Progenitor cell of endocrine pancreas (in vitro differentiated cells): ENCODE measurements at regions not wholly inside any gene's neighbourhood (a gene's known extent, or its start where the extent isn't known, plus 50 kb on each side); places are given as distances from the start of the nearest gene placed in this dataset.

Source experiments
- DNase-seq: peaks from one replicate; pipeline ENCODE4 v3.0.0; 2021; ENCODE audit warnings: low spot score; ENCODE audit not compliant: unreplicated experiment
- H3K27ac Mint-ChIP-seq: 2 replicates; pipeline ENCODE4 v1.8.0; 2021; ENCODE audit warnings: mild to moderate bottlenecking, moderate library complexity, mixed read lengths
- H3K27me3 Mint-ChIP-seq: 2 replicates; pipeline ENCODE4 v1.8.0; 2021; ENCODE audit warnings: mixed read lengths
- H3K36me3 Mint-ChIP-seq: 2 replicates; pipeline ENCODE4 v1.8.0; 2022; ENCODE audit warnings: mixed read lengths; ENCODE audit not compliant: insufficient read depth
- H3K4me1 Mint-ChIP-seq: 2 replicates; pipeline ENCODE4 v1.8.0; 2021; ENCODE audit warnings: low read depth, mixed read lengths
- H3K4me3 Mint-ChIP-seq: 2 replicates; pipeline ENCODE4 v1.8.0; 2021; ENCODE audit warnings: low read depth, mild to moderate bottlenecking, moderate library complexity, mixed read lengths
- H3K9me3 Mint-ChIP-seq: 2 replicates; pipeline ENCODE4 v1.8.0; 2021; ENCODE audit warnings: low read depth, mixed read lengths
- TF ChIP-seq, protein P1 (sequence below): fragments of 200-600 bp; sonication (generic); IDR thresholded peaks from one replicate; pipeline ENCODE4 v1.5.0; 2021; ENCODE audit warnings: antibody characterized with exemption, mild to moderate bottlenecking; ENCODE audit not compliant: unreplicated experiment

DNA sequence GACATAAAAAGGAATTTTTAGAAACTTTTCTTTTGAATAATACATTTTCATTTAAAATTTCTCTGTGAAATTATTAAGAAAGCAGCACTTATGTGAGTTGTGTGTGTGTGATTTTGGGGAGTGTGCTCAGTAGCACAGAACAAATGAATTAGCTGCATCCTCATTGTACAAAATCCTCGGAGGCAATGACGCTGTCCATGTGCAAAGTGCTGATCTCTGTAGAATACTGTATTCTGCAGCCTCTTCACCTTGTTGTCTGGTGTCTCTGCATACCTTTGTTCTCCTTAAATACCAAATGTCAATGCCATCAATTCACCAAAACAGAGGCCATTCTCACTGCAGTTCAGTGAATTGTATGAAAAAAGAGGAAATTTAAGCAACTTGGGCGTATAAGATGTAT lies 838.4 kb downstream of the QKI start:
- H3K27me3 Mint-ChIP-seq: peaks cover 3% of the 10 kb centered on the region
- no peak overlapping the region for H3K27ac Mint-ChIP-seq
- H3K9me3 Mint-ChIP-seq: no peaks in the 10 kb centered on the region
- H3K4me3 Mint-ChIP-seq: no peak overlapping the region
- H3K36me3 Mint-ChIP-seq: no peaks in the 10 kb centered on the region
- DNase-seq: no peak
- TF ChIP-seq, protein P1, sequence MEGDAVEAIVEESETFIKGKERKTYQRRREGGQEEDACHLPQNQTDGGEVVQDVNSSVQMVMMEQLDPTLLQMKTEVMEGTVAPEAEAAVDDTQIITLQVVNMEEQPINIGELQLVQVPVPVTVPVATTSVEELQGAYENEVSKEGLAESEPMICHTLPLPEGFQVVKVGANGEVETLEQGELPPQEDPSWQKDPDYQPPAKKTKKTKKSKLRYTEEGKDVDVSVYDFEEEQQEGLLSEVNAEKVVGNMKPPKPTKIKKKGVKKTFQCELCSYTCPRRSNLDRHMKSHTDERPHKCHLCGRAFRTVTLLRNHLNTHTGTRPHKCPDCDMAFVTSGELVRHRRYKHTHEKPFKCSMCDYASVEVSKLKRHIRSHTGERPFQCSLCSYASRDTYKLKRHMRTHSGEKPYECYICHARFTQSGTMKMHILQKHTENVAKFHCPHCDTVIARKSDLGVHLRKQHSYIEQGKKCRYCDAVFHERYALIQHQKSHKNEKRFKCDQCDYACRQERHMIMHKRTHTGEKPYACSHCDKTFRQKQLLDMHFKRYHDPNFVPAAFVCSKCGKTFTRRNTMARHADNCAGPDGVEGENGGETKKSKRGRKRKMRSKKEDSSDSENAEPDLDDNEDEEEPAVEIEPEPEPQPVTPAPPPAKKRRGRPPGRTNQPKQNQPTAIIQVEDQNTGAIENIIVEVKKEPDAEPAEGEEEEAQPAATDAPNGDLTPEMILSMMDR: no peak
- H3K4me1 Mint-ChIP-seq: no peaks in the 10 kb centered on the region

DNA sequence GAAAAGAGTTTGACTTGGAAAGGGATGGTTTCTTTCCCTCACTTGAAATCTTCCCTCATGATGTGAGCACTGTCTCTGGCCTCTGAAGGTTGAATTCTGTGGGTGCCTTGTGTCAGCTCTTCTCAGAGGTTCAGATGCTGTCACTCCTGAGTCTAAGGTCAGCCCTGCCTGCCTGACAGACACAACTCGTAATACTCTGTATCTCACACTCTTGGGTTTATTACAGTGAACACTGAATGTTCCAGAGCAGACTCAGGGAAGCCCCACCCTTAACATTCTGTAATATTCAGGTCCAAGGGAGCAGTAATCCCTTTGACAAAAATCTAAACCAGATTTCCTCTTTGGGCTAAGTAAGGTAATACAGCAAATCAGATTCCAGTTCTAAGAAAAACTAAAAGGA lies 837.8 kb downstream of the QKI start:
- no peaks in the 10 kb centered on the region for H3K4me1 Mint-ChIP-seq
- H3K36me3 Mint-ChIP-seq: no peaks in the 10 kb centered on the region
- H3K4me3 Mint-ChIP-seq: no peak overlapping the region
- no peak for DNase-seq
- TF ChIP-seq, protein P1: no peak
- H3K9me3 Mint-ChIP-seq: no peaks in the 10 kb centered on the region
- H3K27me3 Mint-ChIP-seq: peaks cover 3% of the 10 kb centered on the region
- H3K27ac Mint-ChIP-seq: no peak overlapping the region

DNA sequence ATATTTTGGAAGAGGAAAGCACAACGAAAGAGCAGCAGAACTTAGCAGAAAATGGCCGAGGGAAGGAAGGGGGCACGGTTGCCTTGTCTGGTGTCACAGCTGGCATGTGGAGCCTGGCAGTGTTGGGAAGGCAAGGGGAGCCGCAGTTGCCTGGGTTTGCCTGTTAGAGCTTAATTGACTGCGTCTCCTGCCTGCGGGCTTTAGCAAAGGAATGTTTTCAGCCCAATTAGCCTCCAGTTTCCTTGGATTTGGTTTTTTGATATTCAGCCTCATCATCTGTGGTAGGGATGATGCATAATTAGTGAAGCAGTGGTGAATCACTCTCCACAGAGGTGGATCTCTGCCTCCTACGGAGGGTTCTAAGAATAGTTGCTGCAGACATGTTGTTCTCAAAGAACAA lies 832.6 kb downstream of the QKI start:
- DNase-seq: no peak
- peaks cover 2% of the 10 kb centered on the region for H3K4me1 Mint-ChIP-seq

DNA sequence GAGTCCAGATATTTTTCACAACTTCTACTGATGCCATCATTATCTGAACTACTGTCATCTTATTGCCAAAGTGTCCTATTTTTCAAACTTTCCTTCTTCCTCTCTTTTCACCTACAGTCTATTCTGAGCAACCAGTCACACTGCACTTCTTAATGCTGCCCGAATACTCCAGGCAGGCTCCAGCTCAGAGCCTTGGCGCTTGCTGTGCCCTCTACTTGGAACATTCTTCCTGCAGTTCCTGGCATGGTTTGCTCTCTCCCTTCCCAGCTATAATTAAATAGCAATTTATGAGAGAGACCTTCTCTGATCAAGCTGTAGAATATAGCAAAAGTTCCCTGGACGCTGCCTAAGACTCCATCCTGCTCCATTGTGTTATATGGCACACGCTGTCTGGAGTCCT lies 831.6 kb downstream of the QKI start:
- peaks cover 2% of the 10 kb centered on the region for H3K4me1 Mint-ChIP-seq
- DNase-seq: no peak
- H3K27me3 Mint-ChIP-seq: no peaks in the 10 kb centered on the region
- no peak overlapping the region for H3K4me3 Mint-ChIP-seq
- no peak overlapping the region for H3K27ac Mint-ChIP-seq
- H3K9me3 Mint-ChIP-seq: no peaks in the 10 kb centered on the region
- TF ChIP-seq, protein P1: no peak
- no peaks in the 10 kb centered on the region for H3K36me3 Mint-ChIP-seq

More for the DNA sequence above, 832.6 kb downstream of the QKI start:
- H3K27me3 Mint-ChIP-seq: peaks cover under 1% of the 10 kb centered on the region
- H3K4me3 Mint-ChIP-seq: no peak overlapping the region
- no peaks in the 10 kb centered on the region for H3K9me3 Mint-ChIP-seq
- H3K27ac Mint-ChIP-seq: no peak overlapping the region
- TF ChIP-seq, protein P1: no peak
- H3K36me3 Mint-ChIP-seq: no peaks in the 10 kb centered on the region

DNA sequence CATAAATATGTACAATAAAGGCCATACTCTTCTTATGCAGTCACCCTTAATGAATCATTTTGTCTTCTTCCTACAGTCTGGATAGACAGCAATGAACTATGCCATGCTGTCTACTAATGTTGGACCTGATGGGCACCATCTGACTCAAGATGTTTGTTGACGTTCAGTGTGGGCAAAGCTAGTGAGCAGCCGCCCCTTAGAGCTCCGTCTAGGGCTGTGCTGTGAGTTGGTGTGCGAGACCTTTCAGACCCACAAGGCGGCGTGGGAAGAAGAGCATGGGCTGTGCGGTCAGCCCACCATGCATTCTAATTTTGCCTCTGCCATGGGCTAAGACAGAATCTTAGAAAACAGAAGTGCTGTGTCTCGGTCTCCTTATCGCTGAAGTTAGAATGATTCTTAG lies 829.4 kb downstream of the QKI start:
- DNase-seq: no peak
- Mint-ChIP-seq H3K9me3 (no peaks in the 10 kb centered on the region), H3K27me3 (peaks cover 6% of the 10 kb centered on the region), H3K27ac (no peak overlapping the region), H3K36me3 (no peaks in the 10 kb centered on the region), H3K4me3 (no peak overlapping the region), H3K4me1 (peaks cover 2% of the 10 kb centered on the region)
- TF ChIP-seq, protein P1: no peak
